Astrocyte of the cerebellum (primary cell): ENCODE measurements at regions not wholly inside any gene's neighbourhood (a gene's known extent, or its start where the extent isn't known, plus 50 kb on each side); places are given as distances from the start of the nearest gene placed in this dataset.

ENCODE experiments used
- DNase-seq: peaks from one replicate; pipeline ENCODE4 v3.0.0-alpha.2; 2011; ENCODE audit warnings: low read depth
- H3K4me3 ChIP-seq: 2 replicates; pipeline ENCODE4 v1.5.1; 2011; ENCODE audit warnings: mild to moderate bottlenecking, low read depth, low read length, moderate library complexity
- CTCF ChIP-seq: IDR thresholded peaks from 2 replicates; pipeline ENCODE4 v1.5.1; 2012; ENCODE audit warnings: low read length, low read depth, moderate library complexity, mild to moderate bottlenecking; ENCODE audit errors: missing control alignments
- in situ Hi-C: cut with HindIII; loops from 2 replicates; pipeline ENCODE4 v1.10.0; 2017; ENCODE audit warnings: low sequenced_read_pairs

DNA sequence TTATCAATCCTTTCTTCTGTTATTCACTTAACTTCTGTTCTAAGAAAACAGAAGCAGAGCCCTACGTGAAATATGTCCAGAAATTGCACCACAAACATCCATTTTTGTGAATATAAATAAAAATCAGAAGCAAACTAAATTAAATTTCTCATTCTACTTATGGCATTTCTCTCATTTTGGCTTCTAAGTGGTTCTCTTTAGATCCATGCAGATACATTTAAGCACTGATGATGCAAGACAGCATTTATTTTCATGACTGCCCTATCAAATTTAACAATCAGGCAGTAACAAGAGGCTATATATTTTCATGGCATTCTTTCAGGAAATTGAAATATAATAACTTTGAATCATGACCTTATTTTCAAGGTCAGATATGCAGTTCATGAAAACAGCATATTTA, 1049.6 kb downstream of the GRM8 start:
- H3K4me3 ChIP-seq: no peak overlapping the region
- TF ChIP-seq CTCF: no peak
- no peak for DNase-seq
- in situ Hi-C loops: no loop called here

GRCh38 chr7:126202177-126202576, 1050.6 kb downstream of the GRM8 start:
- no peak overlapping the region for H3K4me3 ChIP-seq
- in situ Hi-C loops: no loop called here
- DNase-seq: no peak
- no peak for TF ChIP-seq CTCF

- no peak for TF ChIP-seq CTCF
- in situ Hi-C loops: no loop called here
- DNase-seq: peak; percentile 22
- H3K4me3 ChIP-seq: no peak overlapping the region
These were observed 1066.7 kb downstream of the GRM8 start for GRCh38 chr7:126185959-126186580.

- TF ChIP-seq CTCF: no peak
- no peak overlapping the region for H3K4me3 ChIP-seq
- no peak for DNase-seq
- in situ Hi-C loops: no loop called here
These were observed 1072.8 kb downstream of the GRM8 start for GRCh38 chr7:126179916-126180315.

DNA sequence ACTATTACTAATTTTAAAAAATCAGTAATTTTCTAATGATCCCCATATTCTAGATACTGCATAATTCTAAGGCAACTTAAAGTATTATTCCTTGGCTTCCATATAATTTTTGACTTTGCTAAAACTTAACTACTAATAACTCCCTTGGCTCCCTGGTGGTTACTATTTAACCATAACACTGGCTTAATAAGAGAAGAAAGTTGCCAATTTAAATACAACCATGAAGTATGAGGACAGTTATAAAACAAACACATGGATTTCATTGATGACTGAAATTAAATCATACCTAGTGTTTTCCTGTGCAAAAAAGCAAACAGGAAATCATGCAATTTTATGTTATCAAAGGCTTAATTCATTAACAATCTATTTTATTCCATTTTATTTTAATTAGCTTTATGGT, 1073.9 kb downstream of the GRM8 start:
- no peak for TF ChIP-seq CTCF
- H3K4me3 ChIP-seq: no peak overlapping the region
- no peak for DNase-seq
- in situ Hi-C loops: no loop called here

- in situ Hi-C loops: no loop called here
- no peak for DNase-seq
- H3K4me3 ChIP-seq: no peak overlapping the region
- no peak for TF ChIP-seq CTCF
These were observed 1075.0 kb downstream of the GRM8 start for GRCh38 chr7:126177782-126178181.
